ENCODE measurements at regions not wholly inside any gene's neighbourhood (a gene's known extent, or its start where the extent isn't known, plus 50 kb on each side); places are given as distances from the start of the nearest gene placed in this dataset.
A peak's percentile ranks its signal among the peaks of the same experiment; 100 is the strongest.

DNA sequence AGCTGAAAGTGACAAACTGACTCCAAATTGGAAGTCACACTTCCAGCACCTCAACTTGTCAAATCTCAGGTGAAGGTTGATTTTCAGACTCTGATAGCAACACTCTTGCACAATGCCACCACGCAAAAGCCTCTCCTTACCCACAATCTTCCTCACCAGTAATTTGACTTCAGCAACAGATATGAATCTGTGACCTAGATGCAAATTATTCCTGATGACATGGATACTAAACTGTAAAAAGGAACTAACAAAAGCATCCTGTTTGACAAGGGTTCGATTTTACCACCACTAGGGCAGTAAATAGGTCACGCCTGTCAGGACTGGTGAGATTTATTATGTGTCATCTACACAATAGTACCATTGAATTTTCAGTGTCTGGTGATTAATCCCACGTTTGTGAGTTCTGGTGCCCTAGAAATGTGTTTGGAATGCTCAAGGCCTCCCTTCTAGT, 134.4 kb upstream of the COL21A1 start (continued):
- no peak for TF ChIP-seq ELK4 (CRISPR knock-in tag; IDR thresholded peaks at IDR 0.05; ENCODE audit: borderline replicate concordance)
- no peak for TF ChIP-seq ARHGAP35 (CRISPR knock-in tag; IDR thresholded peaks at IDR 0.05; ENCODE audit: borderline replicate concordance)
- no peak for TF ChIP-seq ISX (CRISPR knock-in tag; conservative IDR thresholded peaks at IDR 0.05)
- TF ChIP-seq GATA4 (IDR thresholded peaks at IDR 0.05; ENCODE audit: borderline replicate concordance, low read depth) = no peak
- no peak for TF ChIP-seq ZBTB20 (CRISPR knock-in tag; IDR thresholded peaks at IDR 0.05; ENCODE audit: borderline replicate concordance, low read depth)
- TF ChIP-seq HOXA5 (CRISPR knock-in tag; IDR thresholded peaks at IDR 0.05) = no peak
- TF ChIP-seq FIP1L1 (IDR thresholded peaks at IDR 0.05; ENCODE audit: borderline replicate concordance, insufficient read depth, low read depth, low read length) = no peak
- no peak for TF ChIP-seq ZFYVE20 (CRISPR knock-in tag; IDR thresholded peaks at IDR 0.05; ENCODE audit: borderline replicate concordance, low read depth)
- TF ChIP-seq HIVEP1 (CRISPR knock-in tag; IDR thresholded peaks at IDR 0.05) = no peak
- TF ChIP-seq, protein P1, sequence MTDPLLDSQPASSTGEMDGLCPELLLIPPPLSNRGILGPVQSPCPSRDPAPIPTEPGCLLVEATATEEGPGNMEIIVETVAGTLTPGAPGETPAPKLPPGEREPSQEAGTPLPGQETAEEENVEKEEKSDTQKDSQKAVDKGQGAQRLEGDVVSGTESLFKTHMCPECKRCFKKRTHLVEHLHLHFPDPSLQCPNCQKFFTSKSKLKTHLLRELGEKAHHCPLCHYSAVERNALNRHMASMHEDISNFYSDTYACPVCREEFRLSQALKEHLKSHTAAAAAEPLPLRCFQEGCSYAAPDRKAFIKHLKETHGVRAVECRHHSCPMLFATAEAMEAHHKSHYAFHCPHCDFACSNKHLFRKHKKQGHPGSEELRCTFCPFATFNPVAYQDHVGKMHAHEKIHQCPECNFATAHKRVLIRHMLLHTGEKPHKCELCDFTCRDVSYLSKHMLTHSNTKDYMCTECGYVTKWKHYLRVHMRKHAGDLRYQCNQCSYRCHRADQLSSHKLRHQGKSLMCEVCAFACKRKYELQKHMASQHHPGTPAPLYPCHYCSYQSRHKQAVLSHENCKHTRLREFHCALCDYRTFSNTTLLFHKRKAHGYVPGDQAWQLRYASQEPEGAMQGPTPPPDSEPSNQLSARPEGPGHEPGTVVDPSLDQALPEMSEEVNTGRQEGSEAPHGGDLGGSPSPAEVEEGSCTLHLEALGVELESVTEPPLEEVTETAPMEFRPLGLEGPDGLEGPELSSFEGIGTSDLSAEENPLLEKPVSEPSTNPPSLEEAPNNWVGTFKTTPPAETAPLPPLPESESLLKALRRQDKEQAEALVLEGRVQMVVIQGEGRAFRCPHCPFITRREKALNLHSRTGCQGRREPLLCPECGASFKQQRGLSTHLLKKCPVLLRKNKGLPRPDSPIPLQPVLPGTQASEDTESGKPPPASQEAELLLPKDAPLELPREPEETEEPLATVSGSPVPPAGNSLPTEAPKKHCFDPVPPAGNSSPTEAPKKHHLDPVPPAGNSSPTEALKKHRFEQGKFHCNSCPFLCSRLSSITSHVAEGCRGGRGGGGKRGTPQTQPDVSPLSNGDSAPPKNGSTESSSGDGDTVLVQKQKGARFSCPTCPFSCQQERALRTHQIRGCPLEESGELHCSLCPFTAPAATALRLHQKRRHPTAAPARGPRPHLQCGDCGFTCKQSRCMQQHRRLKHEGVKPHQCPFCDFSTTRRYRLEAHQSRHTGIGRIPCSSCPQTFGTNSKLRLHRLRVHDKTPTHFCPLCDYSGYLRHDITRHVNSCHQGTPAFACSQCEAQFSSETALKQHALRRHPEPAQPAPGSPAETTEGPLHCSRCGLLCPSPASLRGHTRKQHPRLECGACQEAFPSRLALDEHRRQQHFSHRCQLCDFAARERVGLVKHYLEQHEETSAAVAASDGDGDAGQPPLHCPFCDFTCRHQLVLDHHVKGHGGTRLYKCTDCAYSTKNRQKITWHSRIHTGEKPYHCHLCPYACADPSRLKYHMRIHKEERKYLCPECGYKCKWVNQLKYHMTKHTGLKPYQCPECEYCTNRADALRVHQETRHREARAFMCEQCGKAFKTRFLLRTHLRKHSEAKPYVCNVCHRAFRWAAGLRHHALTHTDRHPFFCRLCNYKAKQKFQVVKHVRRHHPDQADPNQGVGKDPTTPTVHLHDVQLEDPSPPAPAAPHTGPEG (CRISPR knock-in tag; IDR thresholded peaks at IDR 0.05) = no peak
- TF ChIP-seq TEAD2 (CRISPR knock-in tag; IDR thresholded peaks at IDR 0.05) = no peak
- no peak for TF ChIP-seq ZNF335 (CRISPR knock-in tag; IDR thresholded peaks at IDR 0.05)
- no peak for TF ChIP-seq ZNF280B (CRISPR knock-in tag; IDR thresholded peaks at IDR 0.05; ENCODE audit: borderline replicate concordance)
- TF ChIP-seq ATF4 (CRISPR knock-in tag; IDR thresholded peaks at IDR 0.05) = no peak
- no peak for TF ChIP-seq ZNF441 (CRISPR knock-in tag; IDR thresholded peaks at IDR 0.05; ENCODE audit: borderline replicate concordance)
- TF ChIP-seq ZNF484 (CRISPR knock-in tag; IDR thresholded peaks at IDR 0.05; ENCODE audit: borderline replicate concordance, low read depth) = no peak
- no peak for TF ChIP-seq ZNF549 (CRISPR knock-in tag; IDR thresholded peaks at IDR 0.05)
- peak; percentile 11; the same call in 1 of the 2 replicates for TF ChIP-seq GATAD2A (CRISPR knock-in tag; IDR thresholded peaks at IDR 0.05)
- no peak for TF ChIP-seq JUN (CRISPR knock-in tag; IDR thresholded peaks at IDR 0.05)
- TF ChIP-seq, protein P2, sequence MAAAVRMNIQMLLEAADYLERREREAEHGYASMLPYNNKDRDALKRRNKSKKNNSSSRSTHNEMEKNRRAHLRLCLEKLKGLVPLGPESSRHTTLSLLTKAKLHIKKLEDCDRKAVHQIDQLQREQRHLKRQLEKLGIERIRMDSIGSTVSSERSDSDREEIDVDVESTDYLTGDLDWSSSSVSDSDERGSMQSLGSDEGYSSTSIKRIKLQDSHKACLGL (CRISPR knock-in tag; IDR thresholded peaks at IDR 0.05) = no peak
- no peak for TF ChIP-seq ARNT2 (CRISPR knock-in tag; IDR thresholded peaks at IDR 0.05; ENCODE audit: low read depth)

Measured in HepG2 (cell line).